OCI-LY7 (cell line): ENCODE measurements at regions not wholly inside any gene's neighbourhood (a gene's known extent, or its start where the extent isn't known, plus 50 kb on each side); places are given as distances from the start of the nearest gene placed in this dataset.

ENCODE experiments used
- BruUV-seq: library from RNA; stranded (reverse); fragments of 400-500 nt; replicated peaks from 2 replicates; lab custom pipeline; 2021; lab: Mats Ljungman, UMichigan
- CTCF ChIA-PET: fragments of 300-600 bp; sonication (Branson Sonifier 250); formaldehyde crosslinking; loops from one replicate; lab custom pipeline; 2022; ENCODE audit warnings: antibody characterized with exemption; ENCODE audit not compliant: unreplicated experiment; lab: Charles Lee
- POLR2A ChIA-PET: fragments of 300-600 bp; sonication (Branson Sonifier 250); formaldehyde crosslinking; loops from one replicate; lab custom pipeline; 2022; ENCODE audit warnings: antibody characterized with exemption; lab: Charles Lee
- DNase-seq: peaks from one replicate; pipeline ENCODE4 v3.0.0-alpha.2; 2015; ENCODE audit warnings: low spot score
- H2AFZ ChIP-seq: fragments of 200-600 bp; sonication (generic), shearing (Covaris generic); 2 replicates; pipeline ENCODE4 v1.6.1; 2014; ENCODE audit warnings: mild to moderate bottlenecking, antibody characterized with exemption, low read length, moderate library complexity
- H3K27ac ChIP-seq: fragments of 200-600 bp; sonication (generic); 2 replicates; pipeline ENCODE4 v1.5.1; 2014; ENCODE audit warnings: mixed run types, low read depth, mild to moderate bottlenecking, moderate library complexity, low read length, inconsistent platforms; ENCODE audit not compliant: poor library complexity, severe bottlenecking
- H3K36me3 ChIP-seq: fragments of 200-600 bp; sonication (generic); 2 replicates; pipeline ENCODE4 v1.6.1; 2014; ENCODE audit warnings: mild to moderate bottlenecking, antibody characterized with exemption, low read length, moderate library complexity, mixed read lengths; ENCODE audit not compliant: insufficient read depth
- H3K4me1 ChIP-seq: fragments of 200-600 bp; sonication (generic); 2 replicates; pipeline ENCODE4 v1.5.1; 2014; ENCODE audit warnings: mild to moderate bottlenecking, low read length; ENCODE audit not compliant: insufficient read depth, poor library complexity, severe bottlenecking
- H3K4me2 ChIP-seq: fragments of 200-600 bp; sonication (generic); 2 replicates; pipeline ENCODE4 v1.6.1; 2014; ENCODE audit warnings: mild to moderate bottlenecking, low read length
- H3K4me3 ChIP-seq: fragments of 200-600 bp; sonication (generic); 2 replicates; pipeline ENCODE4 v1.5.1; 2014; ENCODE audit warnings: mild to moderate bottlenecking, low read depth, low read length; ENCODE audit not compliant: poor library complexity, severe bottlenecking
- H3K79me2 ChIP-seq: fragments of 200-600 bp; sonication (generic); 2 replicates; pipeline ENCODE4 v1.6.1; 2016; ENCODE audit warnings: low read depth, mild to moderate bottlenecking, low read length, moderate library complexity, mixed read lengths; ENCODE audit not compliant: insufficient read depth
- H3K9me2 ChIP-seq: fragments of 200-600 bp; sonication (generic); 2 replicates; pipeline ENCODE4 v1.6.1; 2016; ENCODE audit warnings: mild to moderate bottlenecking, low read length, mixed read lengths; ENCODE audit not compliant: insufficient read depth
- H3K9me3 ChIP-seq: fragments of 200-600 bp; sonication (generic); 2 replicates; pipeline ENCODE4 v1.6.1; 2014; ENCODE audit warnings: mild to moderate bottlenecking, mixed run types, low read length, mixed read lengths
- H4K20me1 ChIP-seq: fragments of 200-600 bp; sonication (generic); 2 replicates; pipeline ENCODE4 v1.6.1; 2014; ENCODE audit warnings: mild to moderate bottlenecking, antibody characterized with exemption, low read length, moderate library complexity, mixed read lengths; ENCODE audit not compliant: insufficient read depth
- CTCF ChIP-seq: fragments of 200-600 bp; sonication (generic); conservative IDR thresholded peaks from 2 replicates; pipeline ENCODE4 v1.5.1; 2014; ENCODE audit warnings: mild to moderate bottlenecking, antibody characterized with exemption, low read length, moderate library complexity, mixed read lengths
- EZH2phosphoT487 ChIP-seq: fragments of 200-600 bp; sonication (generic); IDR thresholded peaks from 2 replicates; pipeline ENCODE4 v1.6.1; 2018; ENCODE audit warnings: low read depth, borderline replicate concordance, mild to moderate bottlenecking, mixed run types, antibody characterized with exemption, low read length, moderate library complexity, mixed read lengths
- intact Hi-C: fragments of 100-400 bp; cut with micrococcal nuclease; formaldehyde crosslinking; loops from one replicate; pipeline ENCODE4 v1.10.0; 2022; ENCODE audit not compliant: unreplicated experiment

DNA sequence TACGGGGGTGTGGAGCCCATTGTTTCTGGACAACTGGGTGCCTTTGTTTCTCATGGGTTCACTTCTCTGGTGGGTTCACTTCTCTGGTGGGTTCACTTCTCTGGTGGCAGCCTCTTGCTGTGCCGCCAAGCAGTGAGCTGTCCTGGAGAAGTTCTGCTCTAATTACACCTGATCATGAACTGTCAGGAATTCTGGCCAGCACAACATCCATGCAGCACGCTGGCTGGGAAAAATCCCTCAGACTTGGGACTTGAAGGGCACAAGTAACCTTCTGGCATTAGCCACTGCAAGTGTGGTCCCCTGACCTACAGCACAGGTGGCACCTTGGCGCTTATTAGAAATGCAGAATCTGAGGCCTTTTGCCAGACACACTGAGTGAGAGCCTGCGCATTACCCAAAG lies 752.5 kb downstream of the QKI start:
- H3K4me1 ChIP-seq: no peaks in the 10 kb centered on the region
- CTCF ChIA-PET: no interaction called here
- no peak overlapping the region for H3K4me2 ChIP-seq
- H4K20me1 ChIP-seq: no peaks in the 10 kb centered on the region
- no peak overlapping the region for H3K27ac ChIP-seq
- H3K9me3 ChIP-seq: no peaks in the 10 kb centered on the region
- H3K4me3 ChIP-seq: no peak overlapping the region
- TF ChIP-seq CTCF (no peak), EZH2phosphoT487 (no peak)
- H3K36me3 ChIP-seq: no peaks in the 10 kb centered on the region
- DNase-seq: no peak
- intact Hi-C loops: no loop called here
- BruUV-seq: no TSS peak
- no peaks in the 10 kb centered on the region for H3K79me2 ChIP-seq
- no peaks in the 10 kb centered on the region for H3K9me2 ChIP-seq
- no peak overlapping the region for H2AFZ ChIP-seq
- POLR2A ChIA-PET: no interaction called here

- Histone ChIP-seq H4K20me1 (no peaks in the 10 kb centered on the region), H3K4me1 (no peaks in the 10 kb centered on the region), H3K4me3 (no peak overlapping the region), H3K36me3 (no peaks in the 10 kb centered on the region), H3K4me2 (no peak overlapping the region), H2AFZ (no peak overlapping the region), H3K9me3 (no peaks in the 10 kb centered on the region), H3K79me2 (no peaks in the 10 kb centered on the region), H3K9me2 (no peaks in the 10 kb centered on the region), H3K27ac (no peak overlapping the region)
- ChIA-PET CTCF (no interaction called here), POLR2A (interaction anchor here (0.5 kb wide), 1 partner anchor 33 kb away, joined by 5 read pairs; no protein-coding TSS in a partner anchor)
- TF ChIP-seq EZH2phosphoT487 (no peak), CTCF (no peak)
- no peak for DNase-seq
- BruUV-seq: no TSS peak
- intact Hi-C loops: no loop called here
Observed at GRCh38 chr6:164166515-164166914, 752.0 kb downstream of the QKI start.

DNA sequence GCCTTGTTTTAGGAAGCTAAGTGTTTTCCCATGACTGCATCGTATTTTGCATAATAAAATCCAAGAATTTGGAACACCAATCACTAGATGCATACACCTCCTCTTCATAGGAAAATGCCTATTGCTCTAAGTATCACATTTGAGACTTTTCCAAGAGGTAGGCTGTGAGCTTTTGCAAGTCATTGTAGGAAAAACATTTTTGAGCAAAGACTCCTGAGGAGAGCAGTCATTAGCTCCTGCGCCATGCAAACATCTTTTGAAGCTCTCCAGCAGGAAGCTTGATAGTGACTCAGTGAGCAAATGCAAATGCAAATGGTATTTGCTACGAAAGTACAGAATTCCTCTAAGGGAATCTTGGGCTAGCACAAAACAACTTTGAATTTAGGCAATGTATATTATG lies 750.4 kb downstream of the QKI start:
- no peaks in the 10 kb centered on the region for H3K4me1 ChIP-seq
- CTCF ChIA-PET: no interaction called here
- no peaks in the 10 kb centered on the region for H3K9me3 ChIP-seq
- no peak for DNase-seq
- no peaks in the 10 kb centered on the region for H4K20me1 ChIP-seq
- TF ChIP-seq CTCF (no peak), EZH2phosphoT487 (no peak)
- POLR2A ChIA-PET: interaction anchor here (0.6 to 1.7 kb wide), 2 partner anchors 12 to 37 kb away, joined by 3 read pairs; no protein-coding TSS in a partner anchor
- no peaks in the 10 kb centered on the region for H3K9me2 ChIP-seq
- H3K4me3 ChIP-seq: no peak overlapping the region
- intact Hi-C loops: no loop called here
- BruUV-seq: no TSS peak
- H3K36me3 ChIP-seq: no peaks in the 10 kb centered on the region
- no peak overlapping the region for H3K4me2 ChIP-seq
- no peak overlapping the region for H3K27ac ChIP-seq
- H2AFZ ChIP-seq: no peak overlapping the region
- H3K79me2 ChIP-seq: no peaks in the 10 kb centered on the region
